ENCODE measurements at regions not wholly inside any gene's neighbourhood (a gene's known extent, or its start where the extent isn't known, plus 50 kb on each side); places are given as distances from the start of the nearest gene placed in this dataset.

GRCh38 chr11:45577752-45578151 lies 87.7 kb downstream of the CHST1 start:
- no peak for DNase-seq
- ChIA-PET POLR2A (no interaction called here), CTCF (no interaction called here)
- Mint-ChIP-seq H3K4me1 (ENCODE audit: low read depth, unreplicated experiment) (no peaks in the 10 kb centered on the region), H3K9me3 (ENCODE audit: unreplicated experiment) (no peaks in the 10 kb centered on the region), H3K27me3 (ENCODE audit: insufficient read depth, unreplicated experiment) (peaks cover 22% of the 10 kb centered on the region), H3K36me3 (ENCODE audit: insufficient read depth, unreplicated experiment) (no peaks in the 10 kb centered on the region), H3K27ac (ENCODE audit: unreplicated experiment) (no peak overlapping the region), H3K4me3 (ENCODE audit: unreplicated experiment) (no peak overlapping the region)
- Histone ChIP-seq H3K9me3 (no peaks in the 10 kb centered on the region), H3K27me3 (replicated peaks; ENCODE audit: control insufficient read depth, insufficient read depth, low read length) (no peaks in the 10 kb centered on the region), H3K4me3 (ENCODE audit: low read depth, low read length) (no peak overlapping the region), H3K36me3 (ENCODE audit: control insufficient read depth, insufficient read depth, low read length) (no peaks in the 10 kb centered on the region), H3K4me1 (no peaks in the 10 kb centered on the region)
- no peak for TF ChIP-seq CTCF (IDR thresholded peaks at IDR 0.05; ENCODE audit: insufficient read depth in 1 of 2, low read depth in 1 of 2, low read length in 1 of 2, severe bottlenecking in 1 of 2, unreplicated experiment in 1 of 2)
- intact Hi-C loops (cut with micrococcal nuclease; ENCODE audit: unreplicated experiment): no loop called here
- no TSS peak for BruUV-seq (replicated peaks)

GRCh38 chr11:45576461-45577215 lies 88.8 kb downstream of the CHST1 start:
- Mint-ChIP-seq H3K36me3 (ENCODE audit: insufficient read depth, unreplicated experiment) (no peaks in the 10 kb centered on the region), H3K9me3 (ENCODE audit: unreplicated experiment) (no peaks in the 10 kb centered on the region), H3K27ac (ENCODE audit: unreplicated experiment) (no peak overlapping the region), H3K27me3 (ENCODE audit: insufficient read depth, unreplicated experiment) (peaks cover 16% of the 10 kb centered on the region), H3K4me3 (ENCODE audit: unreplicated experiment) (no peak overlapping the region), H3K4me1 (ENCODE audit: low read depth, unreplicated experiment) (no peaks in the 10 kb centered on the region)
- TF ChIP-seq CTCF (IDR thresholded peaks at IDR 0.05; ENCODE audit: insufficient read depth in 1 of 2, low read depth in 1 of 2, low read length in 1 of 2, severe bottlenecking in 1 of 2, unreplicated experiment in 1 of 2): no peak
- intact Hi-C loops (cut with micrococcal nuclease; ENCODE audit: unreplicated experiment): no loop called here
- Histone ChIP-seq H3K4me1 (no peaks in the 10 kb centered on the region), H3K4me3 (ENCODE audit: low read depth, low read length) (no peak overlapping the region), H3K36me3 (ENCODE audit: control insufficient read depth, insufficient read depth, low read length) (no peaks in the 10 kb centered on the region), H3K9me3 (no peaks in the 10 kb centered on the region), H3K27me3 (replicated peaks; ENCODE audit: control insufficient read depth, insufficient read depth, low read length) (no peaks in the 10 kb centered on the region)
- ChIA-PET CTCF (no interaction called here), POLR2A (no interaction called here)
- no peak for DNase-seq
- BruUV-seq (replicated peaks): no TSS peak

GRCh38 chr11:45573728-45574127 lies 91.7 kb downstream of the CHST1 start:
- H3K4me1 ChIP-seq: no peaks in the 10 kb centered on the region
- H3K27me3 ChIP-seq (replicated peaks; ENCODE audit: control insufficient read depth, insufficient read depth, low read length): no peaks in the 10 kb centered on the region
- Mint-ChIP-seq H3K4me1 (ENCODE audit: low read depth, unreplicated experiment) (no peaks in the 10 kb centered on the region), H3K36me3 (ENCODE audit: insufficient read depth, unreplicated experiment) (no peaks in the 10 kb centered on the region), H3K4me3 (ENCODE audit: unreplicated experiment) (no peak overlapping the region), H3K27me3 (ENCODE audit: insufficient read depth, unreplicated experiment) (peaks cover 14% of the 10 kb centered on the region), H3K9me3 (ENCODE audit: unreplicated experiment) (no peaks in the 10 kb centered on the region), H3K27ac (ENCODE audit: unreplicated experiment) (no peak overlapping the region)
- ChIA-PET POLR2A (no interaction called here), CTCF (no interaction called here)
- no peak for TF ChIP-seq CTCF (IDR thresholded peaks at IDR 0.05; ENCODE audit: insufficient read depth in 1 of 2, low read depth in 1 of 2, low read length in 1 of 2, severe bottlenecking in 1 of 2, unreplicated experiment in 1 of 2)
- no peaks in the 10 kb centered on the region for H3K36me3 ChIP-seq (ENCODE audit: control insufficient read depth, insufficient read depth, low read length)
- intact Hi-C loops (cut with micrococcal nuclease; ENCODE audit: unreplicated experiment): no loop called here
- BruUV-seq (replicated peaks): no TSS peak
- H3K9me3 ChIP-seq: no peaks in the 10 kb centered on the region
- DNase-seq: no peak
- no peak overlapping the region for H3K4me3 ChIP-seq (ENCODE audit: low read depth, low read length)

Measured in Caco-2 (cell line).